Activated CD4-positive, CD25-positive, alpha-beta regulatory T cell (primary cell): ENCODE measurements at regions not wholly inside any gene's neighbourhood (a gene's known extent, or its start where the extent isn't known, plus 50 kb on each side); places are given as distances from the start of the nearest gene placed in this dataset.

Experiments used
- DNase-seq, 4 experiments: peaks; one replicate each; lab custom pipeline; 2025; lab: John Stamatoyannopoulos, UW

GRCh38 chr15:66848686-66849392 is 146.8 kb downstream of the SMAD6 start:
- no peak for DNase-seq

- DNase-seq = no peak
These were observed 147.3 kb downstream of the SMAD6 start for GRCh38 chr15:66849393-66849745.

DNA sequence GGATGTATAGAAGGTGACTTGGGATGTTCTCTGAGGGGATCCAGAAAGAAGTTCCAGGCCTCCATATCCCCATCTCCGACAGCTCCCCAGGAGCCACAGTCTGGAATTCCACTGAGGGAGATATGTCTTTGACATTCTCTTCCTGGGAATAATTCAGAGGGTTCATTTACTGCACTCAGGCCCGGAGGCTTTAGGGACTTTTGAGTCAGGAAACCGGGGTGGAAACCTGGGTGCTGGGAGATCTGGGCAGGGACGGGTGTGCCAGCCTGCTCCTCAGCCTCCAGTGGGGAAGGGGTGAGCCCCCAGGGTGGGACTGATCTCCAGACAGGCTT is 147.7 kb downstream of the SMAD6 start:
- DNase-seq = no peak

- no peak for DNase-seq
These were observed 148.3 kb downstream of the SMAD6 start for GRCh38 chr15:66850078-66850991.

GRCh38 chr15:66850996-66851310 is 148.9 kb downstream of the SMAD6 start:
- DNase-seq = no peak

DNA sequence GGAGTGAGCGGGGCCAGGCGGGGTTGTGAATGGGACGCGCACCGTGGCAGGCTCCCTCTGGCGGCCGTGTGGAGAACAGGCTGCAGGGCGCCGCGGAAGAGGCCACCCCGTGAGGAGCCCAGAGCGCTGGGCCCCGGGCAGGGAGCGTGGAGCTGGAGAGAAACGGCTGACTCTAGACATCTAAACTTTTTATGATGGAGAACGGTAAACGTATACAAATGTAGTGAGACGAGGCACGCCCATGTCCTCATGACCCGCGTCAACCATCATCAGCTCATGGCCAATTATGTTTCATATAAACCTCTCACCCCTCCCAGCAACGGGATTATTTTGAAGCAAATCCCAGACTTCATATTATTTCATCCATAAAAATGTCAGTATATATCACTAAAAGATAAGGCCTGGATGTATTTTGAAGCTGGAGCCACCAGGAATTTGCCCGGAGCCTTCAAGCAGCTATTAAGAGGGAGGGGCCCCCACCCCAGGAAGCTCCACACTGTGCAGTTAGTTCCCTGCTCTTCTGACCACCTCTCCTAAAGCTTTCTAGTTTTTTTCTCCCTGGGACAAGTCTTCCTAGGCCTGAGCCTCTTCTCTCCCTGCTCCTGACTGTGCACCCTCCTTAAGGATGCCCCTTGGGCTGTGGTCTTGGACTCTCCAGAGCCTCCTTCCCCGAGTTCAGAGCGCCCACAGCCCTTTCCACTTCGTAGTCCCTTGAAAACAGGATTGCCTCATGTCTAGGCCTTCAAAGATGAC is 149.5 kb downstream of the SMAD6 start:
- peak; percentile 42 to 56 (median 52) for DNase-seq

GRCh38 chr15:66852064-66852905 is 150.2 kb downstream of the SMAD6 start:
- DNase-seq = no peak

GRCh38 chr15:66854012-66854965 is 152.3 kb downstream of the SMAD6 start:
- DNase-seq = no peak

GRCh38 chr15:66855041-66855440 is 153.0 kb downstream of the SMAD6 start:
- no peak for DNase-seq

DNA sequence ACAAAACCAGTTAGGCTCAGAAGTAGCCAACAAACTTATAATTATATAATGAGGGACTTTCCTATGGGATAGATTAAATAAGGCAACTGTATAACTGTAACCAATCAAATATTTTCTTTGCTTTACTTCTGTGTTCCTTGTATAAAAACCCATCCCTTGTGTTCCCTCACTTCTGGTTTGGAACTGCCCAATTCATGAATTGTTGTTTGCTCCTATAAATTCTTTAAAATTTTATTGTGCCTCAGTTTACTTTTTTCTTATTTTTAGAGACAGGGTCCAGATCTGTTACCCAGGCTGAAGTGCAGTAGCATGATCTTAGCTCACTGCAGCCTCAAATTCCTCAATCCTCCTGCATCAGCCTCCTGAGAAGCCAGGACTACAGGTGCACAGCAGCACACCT is 155.7 kb downstream of the SMAD6 start:
- DNase-seq = no peak

GRCh38 chr15:66858423-66859207 is 156.6 kb downstream of the SMAD6 start:
- no peak for DNase-seq

DNA sequence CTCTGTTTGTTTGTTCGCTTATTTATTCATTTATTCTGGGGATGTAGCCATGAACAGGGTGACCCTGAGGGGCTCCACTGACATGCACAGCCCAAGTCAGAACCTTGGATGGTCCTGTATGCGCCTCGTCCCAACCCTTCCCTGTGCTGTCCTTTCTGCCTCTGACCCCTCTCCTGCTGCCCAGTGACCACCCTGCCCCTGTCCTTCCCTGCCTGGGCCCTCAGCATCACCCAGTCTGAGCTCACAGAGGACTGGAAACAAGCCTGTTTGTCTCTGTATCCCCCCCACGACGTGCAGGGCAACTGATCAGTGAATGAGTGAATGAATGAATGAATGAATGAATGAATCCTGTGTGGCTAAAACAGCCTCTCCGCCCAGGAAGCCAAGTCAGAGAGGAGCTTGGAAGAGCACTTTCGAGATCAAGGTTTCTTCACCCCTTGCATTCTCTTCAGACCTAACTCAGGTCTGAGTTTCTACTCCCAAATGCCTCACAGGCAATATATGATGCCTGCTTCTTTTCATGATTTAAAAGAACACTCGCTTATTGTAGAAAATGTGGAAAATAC is 157.7 kb downstream of the SMAD6 start:
- no peak for DNase-seq

GRCh38 chr15:66860844-66861243 is 158.8 kb downstream of the SMAD6 start:
- no peak for DNase-seq

- no peak for DNase-seq
These were observed 160.3 kb downstream of the SMAD6 start for GRCh38 chr15:66862111-66862939.

DNA sequence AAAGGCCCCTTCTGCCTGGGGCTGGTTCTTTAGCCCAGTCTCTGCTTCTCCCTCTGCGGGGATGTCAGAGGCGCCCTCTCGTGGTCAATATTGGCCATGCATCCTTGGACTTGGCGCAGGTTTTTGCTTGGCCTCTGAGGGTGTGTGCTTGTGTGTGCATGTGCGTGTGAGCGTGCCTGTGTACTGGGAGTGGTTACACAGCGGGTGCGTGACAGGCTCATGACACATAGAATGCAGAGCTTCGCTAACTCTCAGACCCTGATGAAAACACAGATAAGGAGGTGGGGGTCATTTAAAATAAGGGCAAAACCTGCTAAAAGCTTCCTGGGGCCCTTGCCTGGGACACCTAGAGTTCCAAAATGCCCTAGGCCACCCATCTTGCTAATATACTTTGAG is 160.9 kb downstream of the SMAD6 start:
- DNase-seq = peak; percentile 24 to 73 (median 38)

GRCh38 chr15:66863390-66864085 is 161.5 kb downstream of the SMAD6 start:
- DNase-seq = no peak

GRCh38 chr15:66864086-66864830 is 162.2 kb downstream of the SMAD6 start:
- no peak for DNase-seq
